ENCODE measurements at regions not wholly inside any gene's neighbourhood (a gene's known extent, or its start where the extent isn't known, plus 50 kb on each side); places are given as distances from the start of the nearest gene placed in this dataset.
"Not testable (repeated sequence)": the region's sequence is repeated elsewhere in the genome, so short reads cannot be mapped to it uniquely, and the experiment has no call there.

DNA sequence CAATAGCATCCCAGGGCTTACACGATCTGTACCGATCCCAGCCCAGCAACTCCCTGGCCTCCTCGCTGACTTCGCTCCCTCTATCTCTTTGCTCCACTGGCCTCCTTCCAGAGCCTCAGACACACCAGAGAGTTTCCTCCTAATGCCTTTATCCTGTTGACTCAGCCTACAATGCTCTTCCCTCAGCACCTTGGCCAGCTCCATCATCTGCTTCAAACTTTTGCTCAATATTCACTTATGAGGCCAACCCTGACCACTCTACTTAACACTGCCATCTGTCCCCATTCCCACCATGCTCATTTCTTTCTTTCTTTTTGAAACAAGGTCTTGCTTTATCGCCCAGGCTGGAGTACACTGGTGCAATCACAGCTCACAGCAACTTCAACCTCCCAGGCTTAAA lies 180.9 kb downstream of the CEP170 start:
- DNase-seq (ENCODE audit: low read depth in 3 of 3, low spot score in 2 of 3) = not testable (repeated sequence)

DNA sequence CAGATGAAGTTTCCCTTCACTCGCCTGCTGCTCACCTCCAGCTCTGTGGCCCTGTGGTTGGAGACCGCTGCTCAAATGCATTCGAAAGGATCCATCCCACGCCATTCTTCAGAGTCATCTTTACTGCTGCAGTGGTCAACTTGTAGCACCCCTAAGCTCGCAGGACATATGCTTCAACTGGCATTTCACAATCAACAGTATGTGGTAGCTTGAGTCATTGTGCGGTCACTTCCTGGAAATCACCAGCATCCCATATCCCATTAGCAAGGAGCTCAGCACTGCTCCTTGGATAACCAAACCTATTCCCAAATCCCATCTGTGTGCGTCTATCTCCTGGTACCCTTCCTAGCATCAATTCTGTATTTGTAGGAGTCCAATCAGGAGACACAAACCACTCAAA lies 188.0 kb downstream of the CEP170 start:
- DNase-seq (ENCODE audit: low read depth in 3 of 3, low spot score in 2 of 3) = not testable (repeated sequence)

DNA sequence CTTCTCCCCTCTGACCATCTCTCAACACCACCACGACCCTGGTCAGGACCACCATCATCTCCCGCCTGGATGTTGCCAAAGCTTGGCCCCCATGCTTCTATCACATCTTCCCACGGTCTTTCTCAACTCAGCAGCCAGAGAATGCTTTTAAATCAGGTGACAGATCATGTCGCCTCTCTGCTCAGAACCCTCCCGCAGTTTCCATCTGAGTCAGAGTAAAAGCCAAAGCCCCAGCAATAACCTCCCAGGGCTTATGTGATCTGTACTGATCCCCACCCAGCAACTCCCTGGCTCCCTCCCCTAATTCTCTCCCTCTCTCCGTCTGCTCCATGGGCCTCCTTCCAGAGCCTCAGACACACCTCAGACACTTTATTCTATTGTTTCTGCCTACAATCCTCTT lies 193.1 kb downstream of the CEP170 start:
- DNase-seq (ENCODE audit: low read depth in 3 of 3, low spot score in 2 of 3) = not testable (repeated sequence)

DNA sequence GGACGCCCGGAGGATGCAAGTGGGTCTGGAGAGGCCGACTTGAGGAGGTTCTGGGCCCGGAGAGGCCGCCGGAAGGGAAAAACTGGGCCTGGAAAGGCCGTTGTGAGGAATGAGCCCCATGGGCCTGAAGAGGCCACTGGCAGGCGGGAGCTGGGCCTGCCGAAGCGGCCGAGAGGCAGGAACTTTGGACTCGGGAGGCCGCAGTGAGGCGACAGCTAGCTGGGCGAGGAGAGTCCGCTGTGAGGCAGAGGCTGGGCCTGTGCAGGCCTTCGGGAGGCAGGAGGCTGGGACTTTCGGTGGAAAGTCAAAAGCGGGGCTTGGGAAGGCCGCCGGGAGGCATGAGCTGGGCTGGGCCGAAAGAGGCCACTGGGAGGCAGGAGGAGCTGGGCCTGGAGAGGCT lies 199.6 kb downstream of the CEP170 start:
- DNase-seq (ENCODE audit: low read depth in 3 of 3, low spot score in 2 of 3) = not testable (repeated sequence)

DNA sequence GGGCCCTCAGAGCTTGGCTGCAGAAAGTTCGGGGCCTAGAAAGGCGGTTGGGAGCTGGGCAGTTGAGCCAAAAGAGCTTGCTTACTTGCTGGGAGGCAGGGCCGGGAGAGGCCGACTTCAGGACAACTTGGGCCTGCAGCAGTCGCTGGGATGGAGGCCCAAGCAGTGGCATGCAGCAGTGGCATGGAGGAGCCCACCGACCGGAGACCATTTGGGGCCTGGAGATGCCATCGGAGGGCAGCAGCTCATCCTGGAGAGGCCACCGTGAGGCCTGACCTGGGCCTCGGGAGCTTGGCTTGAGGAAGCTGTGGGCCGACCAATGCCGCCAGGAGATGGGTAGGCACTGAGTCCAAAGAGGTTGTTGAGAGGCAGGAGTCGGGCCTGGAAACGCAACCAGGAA lies 200.0 kb downstream of the CEP170 start:
- DNase-seq (ENCODE audit: low read depth in 3 of 3, low spot score in 2 of 3) = not testable (repeated sequence)

DNA sequence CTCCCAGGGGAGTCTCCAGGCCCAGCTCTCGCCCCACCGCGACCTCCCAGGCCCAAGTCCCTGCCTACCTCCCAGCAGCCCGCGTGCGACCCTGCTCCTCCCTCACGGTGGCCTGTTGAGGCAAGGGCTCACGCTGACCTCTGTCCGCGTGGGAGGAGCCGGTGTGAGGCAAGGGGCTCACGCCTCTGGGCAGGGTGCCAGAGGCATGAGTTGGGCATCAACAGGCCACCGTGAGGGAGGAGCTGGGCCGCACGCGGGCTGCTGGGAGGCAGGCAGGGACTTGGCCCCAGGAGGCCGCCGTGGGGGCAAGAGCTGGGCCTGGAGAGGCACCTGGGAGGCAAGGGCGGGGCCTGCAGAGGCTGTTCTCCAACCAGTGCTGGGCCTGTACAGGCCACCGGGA lies 200.4 kb downstream of the CEP170 start:
- not testable (repeated sequence) for DNase-seq (ENCODE audit: low read depth in 3 of 3, low spot score in 2 of 3)

DNA sequence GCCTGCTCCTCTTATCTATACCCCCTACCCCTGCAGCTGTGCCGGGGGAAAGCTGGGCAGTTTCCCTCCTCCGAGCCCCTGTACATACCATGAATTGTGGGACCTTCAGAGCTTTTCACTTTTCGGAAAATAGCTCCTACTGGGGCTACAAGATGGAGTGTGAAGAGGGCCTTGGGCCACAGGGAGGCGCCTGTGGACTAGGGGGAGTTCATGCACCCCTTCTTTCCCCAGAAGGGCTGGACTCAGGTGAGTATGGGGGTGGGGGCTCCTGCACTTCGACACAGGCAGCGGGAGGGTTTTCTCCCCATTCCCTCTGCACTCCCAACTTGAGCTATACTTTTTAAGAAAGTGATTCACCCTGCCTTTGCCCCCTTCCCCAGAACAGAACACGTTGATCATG lies 202.0 kb downstream of the CEP170 start:
- not testable (repeated sequence) for DNase-seq (ENCODE audit: low read depth in 3 of 3, low spot score in 2 of 3)

DNA sequence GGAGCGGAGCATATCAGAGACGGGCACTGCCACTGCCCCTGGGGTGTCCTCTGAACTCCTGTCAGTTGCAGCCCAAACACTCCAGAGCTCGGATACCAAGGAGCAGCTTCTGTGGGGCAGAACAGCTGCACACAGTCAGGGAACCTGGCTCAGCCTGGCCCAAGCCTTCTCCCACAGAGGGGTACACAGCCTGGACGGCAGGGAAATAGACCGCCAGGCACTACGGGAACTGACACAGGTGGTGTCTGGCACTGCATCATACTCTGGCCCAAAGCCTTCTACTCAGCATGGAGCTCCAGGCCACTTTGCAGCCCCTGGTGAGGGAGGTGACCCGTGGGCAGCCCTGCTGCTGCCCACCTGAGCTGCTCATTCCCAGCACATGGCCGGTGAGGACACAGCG lies 204.5 kb downstream of the CEP170 start:
- DNase-seq (ENCODE audit: low read depth in 3 of 3, low spot score in 2 of 3) = not testable (repeated sequence)

DNA sequence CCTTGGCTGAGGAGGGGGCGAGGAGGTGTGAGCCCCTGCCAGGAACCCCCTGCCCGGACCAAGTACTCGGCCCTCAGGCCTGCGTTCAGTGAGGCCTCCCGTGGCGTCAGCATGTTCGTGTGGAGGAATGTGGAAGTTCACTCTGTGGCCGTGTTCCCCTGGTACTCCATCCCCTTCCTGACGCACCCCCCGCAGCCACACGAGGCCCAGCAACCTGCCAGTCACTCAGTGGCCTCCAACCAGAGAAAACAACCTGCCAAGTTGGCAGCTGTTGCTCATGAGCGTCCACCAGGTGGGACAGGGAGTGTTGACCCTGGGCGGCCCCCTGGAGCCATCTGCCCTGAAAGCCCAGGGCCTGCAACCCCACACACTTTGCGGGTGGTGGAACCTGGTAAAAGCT lies 205.4 kb downstream of the CEP170 start:
- not testable (repeated sequence) for DNase-seq (ENCODE audit: low read depth in 3 of 3, low spot score in 2 of 3)

DNA sequence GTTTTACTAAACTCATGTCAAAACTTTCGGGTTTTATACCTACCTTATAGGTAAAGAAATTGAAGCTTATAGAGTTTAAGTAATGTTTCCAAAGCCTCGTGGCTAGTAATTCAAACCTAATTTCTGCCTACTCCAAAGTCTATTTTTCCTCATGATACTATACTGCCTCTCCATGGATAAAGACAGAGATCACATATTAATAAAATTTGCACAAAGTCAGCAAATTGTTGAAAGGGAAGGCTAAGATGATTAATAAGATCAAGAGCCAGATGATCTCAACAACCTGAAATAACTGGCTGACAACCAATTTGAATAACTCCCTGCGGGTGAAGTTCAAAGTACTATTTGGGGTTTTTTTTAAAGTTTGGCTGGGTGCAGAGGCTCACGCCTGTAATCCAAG lies 233.7 kb downstream of the CEP170 start:
- DNase-seq (ENCODE audit: low read depth in 3 of 3, low spot score in 2 of 3) = not testable (repeated sequence)

DNA sequence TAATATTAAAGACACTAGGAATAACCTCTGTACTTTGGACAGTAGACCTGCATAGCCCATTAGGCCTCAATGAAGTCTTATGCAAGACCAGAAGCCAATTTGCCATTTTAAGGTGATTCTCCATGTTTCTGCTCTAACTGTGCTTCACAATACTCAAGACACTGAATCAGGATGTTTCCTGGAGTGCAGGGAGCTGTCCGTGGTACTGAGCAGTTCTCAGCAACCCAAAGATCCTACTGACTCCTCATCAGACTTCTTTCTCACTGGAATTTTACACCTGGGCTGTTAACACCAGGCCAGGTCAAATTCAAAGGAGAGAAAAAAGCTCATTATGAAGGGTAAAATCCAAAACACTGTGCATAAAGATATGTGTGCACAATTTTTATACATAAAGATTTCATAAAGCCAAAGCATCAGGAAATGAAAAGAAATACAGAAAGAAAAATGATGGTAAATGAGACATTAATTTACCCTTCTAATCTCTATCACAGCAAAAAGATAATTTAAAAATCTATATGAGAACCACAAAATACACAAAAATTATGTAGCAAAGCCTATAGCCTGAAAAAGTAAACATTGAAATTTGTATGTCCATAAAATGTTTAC lies 235.9 kb downstream of the CEP170 start:
- not testable (repeated sequence) for DNase-seq (ENCODE audit: low read depth in 3 of 3, low spot score in 2 of 3)

DNA sequence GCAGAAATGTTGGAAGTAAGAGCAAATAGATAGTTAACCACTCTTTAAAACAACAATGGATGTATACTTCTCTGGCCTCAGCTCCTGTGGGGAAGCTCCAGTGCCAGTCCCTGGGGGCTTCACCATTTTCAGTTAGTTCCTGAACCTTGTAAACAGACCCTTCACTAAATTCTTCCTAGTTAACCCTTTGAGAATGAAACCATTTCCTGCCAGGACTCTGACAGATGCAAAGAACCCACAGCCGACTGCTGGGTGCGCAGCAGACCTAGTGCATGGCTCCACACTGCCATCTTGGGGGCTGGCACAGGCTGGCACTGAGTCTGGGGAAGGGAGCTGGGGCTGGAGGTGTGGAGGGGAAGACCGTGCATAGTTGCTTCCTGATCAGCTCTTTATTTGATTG lies 244.4 kb downstream of the CEP170 start:
- not testable (repeated sequence) for DNase-seq (ENCODE audit: low read depth in 3 of 3, low spot score in 2 of 3)

DNA sequence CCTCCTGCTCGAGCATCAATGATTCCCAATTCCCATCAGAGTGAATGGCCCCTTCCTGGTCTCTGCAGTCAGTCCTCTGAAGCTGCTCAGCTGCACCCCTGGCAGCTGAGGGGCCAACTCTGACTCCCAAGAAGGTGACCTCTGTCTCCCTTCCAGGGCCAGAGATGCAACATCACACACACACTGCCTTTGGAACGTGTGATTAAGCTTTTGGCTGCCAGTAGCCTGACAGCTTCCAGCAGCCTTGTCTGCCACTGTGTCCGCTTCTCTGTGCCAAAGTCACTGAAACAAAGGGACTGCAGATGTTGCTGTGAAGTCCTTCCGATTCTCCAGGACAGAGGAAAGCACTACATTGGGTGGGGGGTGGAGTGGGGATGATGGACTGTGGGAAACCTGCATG lies 254.1 kb downstream of the CEP170 start:
- DNase-seq (ENCODE audit: low read depth in 3 of 3, low spot score in 2 of 3) = not testable (repeated sequence)

DNA sequence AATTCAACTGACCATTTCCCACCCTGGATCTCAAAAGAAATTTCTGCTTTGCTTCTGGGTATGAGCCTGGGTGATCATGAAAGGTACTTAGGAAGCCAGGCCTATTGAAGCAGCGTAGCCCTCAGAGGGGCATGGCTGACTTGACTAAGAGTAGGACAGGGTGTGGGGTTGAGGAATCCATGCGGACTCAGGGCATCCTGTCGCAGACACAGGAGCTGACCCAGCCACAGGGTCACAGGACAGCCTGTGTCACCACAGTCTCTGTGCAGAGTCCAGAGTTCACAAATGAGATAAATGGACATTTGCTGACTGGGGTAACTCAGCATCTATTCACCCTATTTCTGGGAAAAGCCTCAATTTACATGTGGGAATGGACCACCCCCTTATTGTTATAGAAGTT lies 262.3 kb downstream of the CEP170 start:
- DNase-seq (ENCODE audit: low read depth in 3 of 3, low spot score in 2 of 3) = not testable (repeated sequence)

DNA sequence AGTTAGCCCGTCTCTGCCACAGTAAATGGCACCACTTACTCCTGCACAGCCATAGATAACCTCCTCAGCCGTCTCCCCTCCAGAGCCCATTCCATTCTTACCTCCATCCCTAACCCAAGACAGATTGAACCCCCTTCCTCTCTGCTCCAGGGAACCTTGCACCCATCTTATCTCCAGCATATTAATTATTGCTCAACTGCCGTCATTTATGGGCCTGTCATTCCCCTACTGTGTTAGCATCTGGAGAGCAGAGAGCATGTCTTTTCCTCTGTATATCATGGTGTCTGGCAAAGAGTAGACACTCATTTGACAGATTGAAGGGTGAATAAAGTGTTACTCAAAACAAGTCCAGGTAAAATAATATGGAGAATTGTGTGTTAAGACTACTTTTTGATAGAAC lies 270.0 kb downstream of the CEP170 start:
- not testable (repeated sequence) for DNase-seq (ENCODE audit: low read depth in 3 of 3, low spot score in 2 of 3)

DNA sequence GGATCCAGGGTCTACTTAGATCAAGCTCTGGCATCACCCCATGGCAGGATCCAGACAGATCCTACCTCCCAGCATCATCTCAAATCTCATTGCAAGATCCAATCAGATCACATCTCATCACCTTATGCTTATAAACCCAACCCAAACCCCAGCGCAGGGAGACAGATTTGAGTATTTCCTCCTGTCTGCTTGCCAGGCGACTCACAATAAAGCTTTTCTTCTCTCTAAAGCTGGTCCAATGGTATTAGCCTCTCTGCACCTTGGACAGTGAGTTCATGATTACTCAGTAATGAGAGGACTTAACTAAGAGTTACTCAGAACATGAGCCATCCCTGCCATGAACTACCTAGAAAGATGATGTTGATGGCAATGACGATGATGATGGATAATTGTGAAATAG lies 281.7 kb downstream of the CEP170 start:
- not testable (repeated sequence) for DNase-seq (ENCODE audit: low read depth in 3 of 3, low spot score in 2 of 3)

DNA sequence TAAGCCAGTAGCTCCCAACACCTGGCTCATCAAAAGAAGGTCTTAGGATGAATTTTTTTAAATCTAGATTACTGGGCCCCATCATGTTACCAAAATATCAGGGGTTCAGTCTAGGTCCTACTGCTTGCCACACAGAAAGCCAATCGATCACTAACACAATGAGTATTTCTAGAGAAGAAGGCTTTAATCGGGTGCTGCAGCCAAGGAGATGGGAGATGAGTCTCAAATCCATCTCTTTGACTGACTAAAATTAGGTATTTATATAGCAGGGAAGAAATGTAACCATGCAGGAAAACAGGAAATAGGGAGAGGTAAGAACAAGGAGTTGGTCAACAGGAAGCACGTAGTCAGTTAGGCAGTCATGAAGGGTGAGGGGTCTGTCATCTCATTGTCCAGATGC lies 288.2 kb downstream of the CEP170 start:
- no peak for DNase-seq (ENCODE audit: low read depth in 3 of 3, low spot score in 2 of 3)

DNA sequence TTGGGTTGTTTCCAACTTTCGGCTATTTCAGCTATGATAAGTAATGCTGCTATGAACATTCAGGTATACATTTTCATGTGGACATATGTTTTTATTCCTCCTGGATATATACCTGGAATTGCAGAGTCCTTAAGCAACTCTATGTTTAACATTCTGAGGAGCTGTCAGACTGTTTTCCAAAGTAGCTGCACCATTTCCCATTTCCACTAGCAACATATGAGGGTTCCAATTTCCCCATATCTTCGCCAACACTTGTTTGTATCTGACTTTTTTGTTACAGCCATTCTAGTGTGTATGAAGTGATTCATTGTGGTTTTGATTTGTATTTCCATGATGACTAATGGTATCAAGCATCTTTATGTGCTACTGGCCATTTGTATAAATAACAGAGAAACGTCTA lies 295.7 kb downstream of the CEP170 start:
- DNase-seq (ENCODE audit: low read depth in 3 of 3, low spot score in 2 of 3) = not testable (repeated sequence)

DNA sequence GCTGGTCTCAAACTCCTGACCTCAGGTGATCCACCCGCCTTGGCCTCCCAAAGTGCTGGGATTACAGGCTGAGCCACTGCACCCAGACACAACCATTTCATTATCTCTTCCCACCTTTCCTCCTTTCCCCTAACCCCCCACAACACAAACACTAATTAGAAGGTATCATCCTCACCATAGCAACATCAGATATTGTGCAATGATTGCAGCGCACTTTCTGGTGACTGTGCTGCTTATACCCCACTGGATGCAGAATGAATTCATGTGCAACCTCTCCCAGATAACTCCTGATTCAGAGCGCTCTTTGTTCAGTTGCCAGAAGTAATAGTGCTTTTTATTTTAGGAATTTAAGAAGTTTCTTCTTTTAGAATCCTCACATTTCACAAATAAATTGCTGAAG lies 300.1 kb downstream of the CEP170 start:
- not testable (repeated sequence) for DNase-seq (ENCODE audit: low read depth in 3 of 3, low spot score in 2 of 3)

DNA sequence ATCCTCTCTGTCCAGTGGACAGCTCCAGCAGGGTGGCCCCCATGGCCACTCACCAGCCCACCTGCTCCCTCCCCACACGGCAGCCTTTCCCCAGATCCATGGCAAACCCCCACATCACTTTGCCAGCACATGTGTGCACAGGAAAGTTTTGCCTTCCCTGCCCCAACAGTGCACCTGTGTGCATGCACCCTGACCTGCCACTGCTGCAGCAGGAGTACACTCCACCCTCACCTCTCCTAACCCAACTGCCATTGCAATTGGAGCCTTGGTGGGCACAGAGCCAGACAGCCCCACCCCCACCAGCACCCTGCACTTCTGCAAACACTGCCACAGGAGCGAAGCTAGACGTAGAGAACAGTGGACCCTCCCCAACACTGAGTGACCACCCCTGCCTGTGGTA lies 308.9 kb downstream of the CEP170 start:
- no peak for DNase-seq (ENCODE audit: low read depth in 3 of 3, low spot score in 2 of 3)

DNA sequence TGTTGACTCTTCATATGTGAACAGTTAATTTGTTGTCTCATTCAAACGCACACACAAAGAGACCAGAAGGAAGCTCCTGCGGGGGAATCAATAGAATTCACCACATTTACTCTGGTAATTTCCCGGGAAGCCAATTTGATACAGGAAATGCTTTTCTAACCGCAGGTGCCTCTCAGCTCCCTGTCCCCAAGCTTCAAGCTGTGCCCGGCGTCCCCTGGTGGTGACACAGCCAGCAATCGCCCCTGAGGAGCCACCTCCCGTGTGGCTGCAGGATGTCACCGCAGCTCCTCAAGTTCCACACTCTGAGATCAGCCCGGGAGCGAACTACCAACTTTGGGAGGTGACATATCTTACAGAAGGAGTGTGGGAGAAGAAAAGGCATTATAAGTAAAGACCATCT lies 318.4 kb downstream of the CEP170 start:
- not testable (repeated sequence) for DNase-seq (ENCODE audit: low read depth in 3 of 3, low spot score in 2 of 3)

DNA sequence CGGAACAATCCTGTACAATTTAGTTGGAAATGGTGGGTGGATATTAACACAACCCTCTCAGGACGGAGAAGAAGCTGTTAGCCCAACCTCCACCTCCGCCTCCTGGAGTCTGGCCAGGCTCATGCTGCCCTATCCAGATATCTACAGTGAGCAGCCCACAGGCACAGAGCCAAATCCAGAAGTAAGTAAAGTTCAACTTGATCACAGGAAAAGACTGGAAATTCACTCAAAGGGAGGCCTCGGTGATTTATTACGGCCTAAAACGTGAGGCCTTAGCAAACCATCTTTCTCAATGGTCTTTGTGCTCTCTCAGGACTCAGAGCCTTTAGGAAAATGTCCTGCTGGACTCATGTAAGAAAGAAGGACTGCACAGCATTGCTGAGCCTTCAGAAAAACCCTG lies 330.4 kb downstream of the CEP170 start:
- DNase-seq (ENCODE audit: low read depth in 3 of 3, low spot score in 2 of 3) = not testable (repeated sequence)

DNA sequence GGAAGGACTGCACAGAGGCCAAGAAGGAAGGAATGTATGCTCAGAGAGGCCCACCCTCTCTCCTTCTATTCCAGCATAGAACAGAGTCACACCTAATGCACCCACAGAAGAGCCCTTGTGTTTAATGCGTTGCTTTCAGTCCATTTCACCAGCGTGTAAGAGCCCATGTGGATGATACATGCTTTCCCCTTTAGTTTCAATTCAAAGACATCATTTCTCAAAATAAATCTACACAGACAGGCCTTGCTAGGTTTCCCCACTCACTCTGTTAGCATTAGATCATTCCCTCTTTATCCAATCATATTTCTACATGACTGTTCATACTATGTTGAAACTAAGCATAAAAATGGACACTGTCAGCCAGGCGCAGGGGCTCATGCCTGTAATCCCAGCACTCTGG lies 331.5 kb downstream of the CEP170 start:
- not testable (repeated sequence) for DNase-seq (ENCODE audit: low read depth in 3 of 3, low spot score in 2 of 3)

Data from right renal cortex interstitium (tissue), 3 donors.